PC-9 (cell line): ENCODE measurements at regions not wholly inside any gene's neighbourhood (a gene's known extent, or its start where the extent isn't known, plus 50 kb on each side); places are given as distances from the start of the nearest gene placed in this dataset.

Experiments
- EZH2 ChIP-seq: fragments of 200-600 bp; sonication (generic); IDR thresholded peaks from 2 replicates; pipeline ENCODE4 v1.8.0; 2017; ENCODE audit warnings: antibody characterized with exemption, low read depth
- TF ChIP-seq, protein P1 (sequence below): fragments of 200-600 bp; sonication (generic); conservative IDR thresholded peaks from 2 replicates; pipeline ENCODE4 v1.6.1; 2017; ENCODE audit warnings: mixed run types, antibody characterized with exemption, mild to moderate bottlenecking, moderate library complexity

DNA sequence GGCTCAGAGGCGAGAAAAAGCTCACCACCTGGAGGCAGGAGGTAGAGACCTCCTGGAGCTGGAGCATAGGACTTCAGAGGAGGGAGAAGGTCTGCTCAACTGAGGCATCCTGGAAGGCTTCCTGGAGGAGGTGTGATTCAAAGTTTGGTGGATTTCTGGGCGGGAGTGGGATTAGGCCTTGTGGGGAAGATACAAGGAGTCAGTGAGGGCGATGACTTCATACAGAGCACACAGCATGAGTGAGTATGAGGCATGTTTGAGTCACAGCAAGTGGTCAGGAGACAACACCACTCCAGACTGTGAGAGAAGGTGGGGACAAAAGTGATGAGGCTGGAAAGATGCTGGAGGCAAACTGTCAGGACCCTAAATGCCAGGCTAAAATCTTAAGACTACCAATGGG lies 77.6 kb downstream of the MATN1 start:
- TF ChIP-seq, protein P1, sequence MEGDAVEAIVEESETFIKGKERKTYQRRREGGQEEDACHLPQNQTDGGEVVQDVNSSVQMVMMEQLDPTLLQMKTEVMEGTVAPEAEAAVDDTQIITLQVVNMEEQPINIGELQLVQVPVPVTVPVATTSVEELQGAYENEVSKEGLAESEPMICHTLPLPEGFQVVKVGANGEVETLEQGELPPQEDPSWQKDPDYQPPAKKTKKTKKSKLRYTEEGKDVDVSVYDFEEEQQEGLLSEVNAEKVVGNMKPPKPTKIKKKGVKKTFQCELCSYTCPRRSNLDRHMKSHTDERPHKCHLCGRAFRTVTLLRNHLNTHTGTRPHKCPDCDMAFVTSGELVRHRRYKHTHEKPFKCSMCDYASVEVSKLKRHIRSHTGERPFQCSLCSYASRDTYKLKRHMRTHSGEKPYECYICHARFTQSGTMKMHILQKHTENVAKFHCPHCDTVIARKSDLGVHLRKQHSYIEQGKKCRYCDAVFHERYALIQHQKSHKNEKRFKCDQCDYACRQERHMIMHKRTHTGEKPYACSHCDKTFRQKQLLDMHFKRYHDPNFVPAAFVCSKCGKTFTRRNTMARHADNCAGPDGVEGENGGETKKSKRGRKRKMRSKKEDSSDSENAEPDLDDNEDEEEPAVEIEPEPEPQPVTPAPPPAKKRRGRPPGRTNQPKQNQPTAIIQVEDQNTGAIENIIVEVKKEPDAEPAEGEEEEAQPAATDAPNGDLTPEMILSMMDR: no peak
- no peak for TF ChIP-seq EZH2
